ENCODE measurements at regions not wholly inside any gene's neighbourhood (a gene's known extent, or its start where the extent isn't known, plus 50 kb on each side); places are given as distances from the start of the nearest gene placed in this dataset.

GRCh38 chr5:5676218-5676617, 253.7 kb downstream of the ICE1 start:
- no peak for TF ChIP-seq CTCF (IDR thresholded peaks at IDR 0.05; ENCODE audit: low read depth, low read length, poor library complexity, severe bottlenecking)
- no peak for TF ChIP-seq EZH2phosphoT487 (IDR thresholded peaks at IDR 0.05; ENCODE audit: borderline replicate concordance, low read length)

All from DOHH2 (cell line).